Neural crest cell (in vitro differentiated cells): ENCODE measurements at regions not wholly inside any gene's neighbourhood (a gene's known extent, or its start where the extent isn't known, plus 50 kb on each side); places are given as distances from the start of the nearest gene placed in this dataset.

ENCODE experiments used
- DNase-seq: peaks from one replicate; pipeline ENCODE4 v3.0.0; 2021; ENCODE audit warnings: low read depth, mixed read lengths, low spot score
- H3K27ac Mint-ChIP-seq: one replicate; pipeline ENCODE4 v1.8.0; 2021; ENCODE audit warnings: mild to moderate bottlenecking, mixed read lengths; ENCODE audit not compliant: unreplicated experiment
- H3K27me3 Mint-ChIP-seq: 2 replicates; pipeline ENCODE4 v1.8.0; 2021; ENCODE audit warnings: low read depth, mild to moderate bottlenecking, mixed read lengths
- H3K36me3 Mint-ChIP-seq: 2 replicates; pipeline ENCODE4 v1.8.0; 2021; ENCODE audit warnings: low read depth, mild to moderate bottlenecking, mixed read lengths
- H3K4me1 Mint-ChIP-seq: 2 replicates; pipeline ENCODE4 v1.8.0; 2021; ENCODE audit warnings: mixed read lengths
- H3K4me3 Mint-ChIP-seq: one replicate; pipeline ENCODE4 v1.8.0; 2021; ENCODE audit warnings: mild to moderate bottlenecking, mixed read lengths
- H3K9me3 Mint-ChIP-seq: 2 replicates; pipeline ENCODE4 v1.8.0; 2021; ENCODE audit warnings: mixed read lengths
- TF ChIP-seq, protein P1 (sequence below): fragments of 200-600 bp; sonication (generic); conservative IDR thresholded peaks from 2 replicates; pipeline ENCODE4 v1.5.0; 2021; ENCODE audit warnings: antibody characterized with exemption, mild to moderate bottlenecking

DNA sequence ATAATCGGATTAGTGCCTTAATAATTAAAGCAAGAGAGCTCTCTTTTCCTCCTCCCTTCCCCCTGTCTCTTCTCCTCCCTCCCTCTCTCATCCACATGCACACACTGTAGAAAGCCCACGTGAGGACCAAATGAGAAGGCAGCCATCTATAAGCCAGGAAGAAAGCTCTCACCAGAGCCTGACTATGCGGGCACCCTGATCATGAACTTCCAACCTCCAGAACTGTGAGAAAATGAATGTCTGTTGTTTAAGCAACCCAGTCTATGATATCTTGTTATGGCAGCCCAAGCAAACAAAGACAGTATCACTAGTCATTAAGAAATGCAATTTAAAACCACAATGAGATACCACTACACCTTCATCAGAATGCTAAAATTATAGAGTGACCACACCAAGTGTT lies 220.3 kb downstream of the EN1 start:
- DNase-seq = no peak
- TF ChIP-seq, protein P1, sequence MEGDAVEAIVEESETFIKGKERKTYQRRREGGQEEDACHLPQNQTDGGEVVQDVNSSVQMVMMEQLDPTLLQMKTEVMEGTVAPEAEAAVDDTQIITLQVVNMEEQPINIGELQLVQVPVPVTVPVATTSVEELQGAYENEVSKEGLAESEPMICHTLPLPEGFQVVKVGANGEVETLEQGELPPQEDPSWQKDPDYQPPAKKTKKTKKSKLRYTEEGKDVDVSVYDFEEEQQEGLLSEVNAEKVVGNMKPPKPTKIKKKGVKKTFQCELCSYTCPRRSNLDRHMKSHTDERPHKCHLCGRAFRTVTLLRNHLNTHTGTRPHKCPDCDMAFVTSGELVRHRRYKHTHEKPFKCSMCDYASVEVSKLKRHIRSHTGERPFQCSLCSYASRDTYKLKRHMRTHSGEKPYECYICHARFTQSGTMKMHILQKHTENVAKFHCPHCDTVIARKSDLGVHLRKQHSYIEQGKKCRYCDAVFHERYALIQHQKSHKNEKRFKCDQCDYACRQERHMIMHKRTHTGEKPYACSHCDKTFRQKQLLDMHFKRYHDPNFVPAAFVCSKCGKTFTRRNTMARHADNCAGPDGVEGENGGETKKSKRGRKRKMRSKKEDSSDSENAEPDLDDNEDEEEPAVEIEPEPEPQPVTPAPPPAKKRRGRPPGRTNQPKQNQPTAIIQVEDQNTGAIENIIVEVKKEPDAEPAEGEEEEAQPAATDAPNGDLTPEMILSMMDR = no peak
- no peaks in the 10 kb centered on the region for H3K4me1 Mint-ChIP-seq

DNA sequence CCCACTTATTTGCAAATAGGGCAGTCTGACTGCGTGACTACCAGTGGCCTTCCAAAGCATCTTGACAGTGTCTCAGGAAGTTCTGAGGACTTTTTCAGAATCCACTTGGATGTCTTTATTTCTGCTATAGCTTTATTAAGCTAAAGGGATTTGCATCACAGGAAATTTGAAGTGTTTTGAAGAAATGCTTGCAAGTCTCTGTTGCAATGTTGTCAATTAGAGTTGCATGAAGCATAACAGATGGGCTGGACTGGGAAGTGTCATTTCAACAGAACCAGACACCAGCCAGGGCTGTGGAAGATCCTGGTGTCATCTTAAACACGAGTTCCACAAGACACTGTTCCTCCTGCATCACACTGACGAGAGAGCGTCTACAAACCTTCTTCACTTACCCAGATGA lies 224.5 kb downstream of the EN1 start:
- peaks cover 4% of the 10 kb centered on the region for H3K36me3 Mint-ChIP-seq
- no peaks in the 10 kb centered on the region for H3K4me1 Mint-ChIP-seq
- no peak overlapping the region for H3K4me3 Mint-ChIP-seq
- DNase-seq = no peak
- H3K9me3 Mint-ChIP-seq = peaks cover 9% of the 10 kb centered on the region
- no peak overlapping the region for H3K27ac Mint-ChIP-seq
- TF ChIP-seq, protein P1 = no peak
- H3K27me3 Mint-ChIP-seq = peaks cover 13% of the 10 kb centered on the region

More for the DNA sequence above, 220.3 kb downstream of the EN1 start:
- peaks cover 4% of the 10 kb centered on the region for H3K36me3 Mint-ChIP-seq
- peaks cover 14% of the 10 kb centered on the region for H3K27me3 Mint-ChIP-seq
- H3K4me3 Mint-ChIP-seq = no peak overlapping the region
- no peak overlapping the region for H3K27ac Mint-ChIP-seq
- peaks cover 9% of the 10 kb centered on the region for H3K9me3 Mint-ChIP-seq

DNA sequence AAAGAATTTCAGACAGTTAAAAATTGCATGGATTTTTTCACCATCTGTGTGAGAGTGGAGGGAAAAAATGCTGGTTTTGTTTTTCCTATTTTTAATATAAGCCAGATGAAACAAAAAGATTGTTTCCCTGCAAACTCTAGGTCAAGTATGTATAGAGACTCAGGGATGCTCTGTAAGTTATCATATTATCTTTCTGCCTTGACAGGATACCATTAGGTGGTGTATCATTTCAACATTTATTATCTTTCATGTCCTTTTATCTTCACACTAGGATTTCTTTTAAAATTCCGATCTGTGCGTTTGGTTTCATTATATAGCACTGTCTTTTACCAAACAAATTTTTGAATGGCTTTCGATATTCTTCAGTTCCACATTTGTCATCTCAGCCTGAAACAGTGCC lies 225.3 kb downstream of the EN1 start:
- H3K27me3 Mint-ChIP-seq = peaks cover 8% of the 10 kb centered on the region
- TF ChIP-seq, protein P1 = no peak

DNA sequence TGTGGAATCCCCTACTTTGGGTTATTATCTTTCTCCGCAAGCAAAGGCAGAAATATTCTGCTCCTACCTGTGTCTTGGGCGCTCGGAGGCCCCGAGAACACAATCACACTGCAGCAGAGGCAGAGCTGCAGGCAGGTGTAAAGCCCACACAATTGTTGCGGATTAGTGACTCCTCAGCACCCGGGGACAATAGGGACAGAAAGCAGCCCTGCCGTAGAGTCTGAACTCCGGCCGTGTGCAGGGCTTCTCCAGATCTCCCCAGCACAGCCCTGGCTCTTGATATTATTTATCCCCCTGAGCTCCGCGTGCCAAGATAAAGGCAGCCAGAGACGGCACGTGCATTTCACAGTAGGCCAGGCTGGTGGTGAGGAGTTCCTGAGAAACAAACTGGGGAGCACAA lies 229.2 kb downstream of the EN1 start:
- Mint-ChIP-seq H3K4me3 (no peak overlapping the region), H3K4me1 (peaks cover 6% of the 10 kb centered on the region), H3K27me3 (peaks cover 19% of the 10 kb centered on the region), H3K27ac (no peak overlapping the region), H3K36me3 (no peaks in the 10 kb centered on the region), H3K9me3 (no peaks in the 10 kb centered on the region)
- TF ChIP-seq, protein P1 = no peak
- DNase-seq = no peak

More for the DNA sequence above, 225.3 kb downstream of the EN1 start:
- no peak overlapping the region for H3K27ac Mint-ChIP-seq
- DNase-seq = no peak
- no peak overlapping the region for H3K4me3 Mint-ChIP-seq
- H3K36me3 Mint-ChIP-seq = peaks cover under 1% of the 10 kb centered on the region
- H3K9me3 Mint-ChIP-seq = peaks cover 4% of the 10 kb centered on the region
- no peaks in the 10 kb centered on the region for H3K4me1 Mint-ChIP-seq

DNA sequence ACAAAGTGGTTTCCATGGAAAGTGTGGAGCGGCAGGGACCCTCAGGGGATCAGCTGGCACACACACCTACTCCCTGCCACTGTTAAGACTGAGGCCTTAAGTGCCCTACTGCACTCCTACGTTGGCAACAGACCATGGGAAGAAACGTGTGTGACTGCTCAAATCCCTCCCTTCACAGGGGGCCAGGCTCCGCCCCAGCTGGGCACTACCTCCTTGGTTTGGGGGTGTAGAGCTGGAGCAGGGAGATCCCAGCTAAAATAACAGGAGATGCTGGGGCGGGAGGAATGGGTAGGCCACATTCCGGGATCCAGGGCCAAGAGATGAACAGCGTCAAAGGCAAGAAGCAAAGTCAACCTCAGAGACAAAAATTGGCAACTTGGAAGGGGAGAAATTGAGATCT lies 231.0 kb downstream of the EN1 start:
- DNase-seq = no peak
- TF ChIP-seq, protein P1 = no peak
- H3K4me1 Mint-ChIP-seq = peaks cover 6% of the 10 kb centered on the region
- no peak overlapping the region for H3K27ac Mint-ChIP-seq
- no peak overlapping the region for H3K4me3 Mint-ChIP-seq
- no peaks in the 10 kb centered on the region for H3K9me3 Mint-ChIP-seq
- H3K36me3 Mint-ChIP-seq = no peaks in the 10 kb centered on the region
- H3K27me3 Mint-ChIP-seq = peaks cover 24% of the 10 kb centered on the region

DNA sequence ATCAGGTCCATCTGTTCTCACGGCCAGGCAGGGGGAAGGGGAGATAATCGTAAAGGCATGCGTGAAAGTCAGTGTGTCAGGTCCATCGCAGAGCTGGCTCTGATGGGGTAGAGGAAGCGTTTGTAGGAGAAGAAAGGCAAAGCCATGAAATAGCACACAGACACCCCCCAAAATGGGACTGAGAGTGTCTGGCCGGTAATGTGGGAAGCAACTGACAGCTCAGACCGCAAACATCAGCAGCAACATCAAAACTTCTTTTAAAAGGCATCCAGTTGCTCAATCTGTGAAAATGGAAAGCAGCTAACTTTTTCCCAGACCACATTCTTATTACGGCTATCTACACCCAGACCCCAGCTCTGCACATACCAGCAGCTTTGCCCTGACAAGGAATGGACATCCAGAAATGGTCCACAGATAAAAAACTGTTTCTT lies 232.6 kb downstream of the EN1 start:
- no peaks in the 10 kb centered on the region for H3K9me3 Mint-ChIP-seq
- TF ChIP-seq, protein P1 = no peak
- H3K4me3 Mint-ChIP-seq = no peak overlapping the region
- peaks cover 20% of the 10 kb centered on the region for H3K27me3 Mint-ChIP-seq
- H3K27ac Mint-ChIP-seq = peak overlapping the region; percentile 9
- no peak for DNase-seq
- H3K4me1 Mint-ChIP-seq = peaks cover 6% of the 10 kb centered on the region
- no peaks in the 10 kb centered on the region for H3K36me3 Mint-ChIP-seq
